HG03378 (cell line): ENCODE measurements at regions not wholly inside any gene's neighbourhood (a gene's known extent, or its start where the extent isn't known, plus 50 kb on each side); places are given as distances from the start of the nearest gene placed in this dataset.
"Not testable (repeated sequence)": the region's sequence is repeated elsewhere in the genome, so short reads cannot be mapped to it uniquely, and the experiment has no call there.

Experiments
- ATAC-seq: cut with Tn5 transposase; IDR thresholded peaks from one replicate; pipeline ENCODE4 v1.9.1; 2021; ENCODE audit warnings: mild to moderate bottlenecking, moderate library complexity; ENCODE audit not compliant: unreplicated experiment

- no peak for ATAC-seq
These were observed 113.0 kb upstream of the ERG start for GRCh38 chr21:38611277-38611676.

- no peak for ATAC-seq
These were observed 115.4 kb upstream of the ERG start for GRCh38 chr21:38613686-38614085.

- ATAC-seq, result no peak
These were observed 116.3 kb upstream of the ERG start for GRCh38 chr21:38614558-38614957.

- no peak for ATAC-seq
These were observed 121.2 kb upstream of the ERG start for GRCh38 chr21:38619480-38619879.

DNA sequence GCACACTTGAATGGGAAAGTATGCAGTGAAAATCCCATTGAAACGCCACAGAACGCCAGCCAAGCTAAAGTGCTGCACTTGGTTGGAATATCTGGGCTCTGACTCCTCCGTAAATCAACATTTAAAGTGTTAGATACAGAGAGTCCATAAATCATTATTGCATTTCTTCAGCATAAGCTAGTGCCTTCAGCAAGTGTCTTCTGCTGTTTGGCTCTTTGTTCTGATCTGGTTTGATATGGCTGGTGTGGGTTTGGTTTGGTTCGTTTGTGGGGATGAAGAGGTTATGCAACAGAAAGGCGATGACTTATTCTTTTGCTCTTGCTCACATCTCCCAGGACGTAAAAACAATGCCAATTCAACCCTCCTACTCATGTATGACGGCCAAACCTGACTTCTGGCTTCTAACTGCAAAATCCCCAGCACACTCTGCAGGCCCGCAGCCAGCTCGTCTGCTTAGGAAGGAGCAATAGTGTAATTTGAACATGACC is 121.8 kb upstream of the ERG start:
- no peak for ATAC-seq

GRCh38 chr21:38621132-38621531 is 122.9 kb upstream of the ERG start:
- no peak for ATAC-seq

DNA sequence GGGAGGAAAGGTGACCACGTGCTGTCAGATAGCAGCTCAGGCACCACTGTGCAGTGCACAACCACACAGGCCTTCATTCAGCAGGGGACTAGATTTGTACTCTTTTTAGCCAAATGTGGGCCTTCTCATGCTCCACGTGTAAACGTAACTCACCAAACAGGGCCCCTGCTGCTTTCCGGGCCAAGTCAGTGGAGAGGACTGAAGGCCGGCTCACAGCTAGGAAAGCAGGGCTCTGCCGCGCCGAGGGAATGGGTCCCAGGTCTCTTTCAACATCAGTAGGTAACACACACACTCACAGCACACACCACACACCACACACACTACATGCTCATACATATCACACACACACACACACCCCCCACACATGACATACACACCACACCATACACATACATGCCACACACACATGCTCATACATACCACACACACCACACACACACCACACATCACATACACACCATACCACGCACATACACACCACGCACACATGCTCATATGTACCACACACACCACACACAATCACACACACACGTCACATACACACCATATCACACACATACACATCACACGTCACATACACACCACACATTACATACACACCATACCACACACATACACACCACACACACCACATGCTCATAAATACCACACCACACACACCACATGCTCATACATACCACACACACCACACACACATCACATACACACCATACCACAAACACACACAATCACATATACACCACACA is 124.0 kb upstream of the ERG start:
- no peak for ATAC-seq

- no peak for ATAC-seq
These were observed 124.5 kb upstream of the ERG start for GRCh38 chr21:38622827-38623209.

DNA sequence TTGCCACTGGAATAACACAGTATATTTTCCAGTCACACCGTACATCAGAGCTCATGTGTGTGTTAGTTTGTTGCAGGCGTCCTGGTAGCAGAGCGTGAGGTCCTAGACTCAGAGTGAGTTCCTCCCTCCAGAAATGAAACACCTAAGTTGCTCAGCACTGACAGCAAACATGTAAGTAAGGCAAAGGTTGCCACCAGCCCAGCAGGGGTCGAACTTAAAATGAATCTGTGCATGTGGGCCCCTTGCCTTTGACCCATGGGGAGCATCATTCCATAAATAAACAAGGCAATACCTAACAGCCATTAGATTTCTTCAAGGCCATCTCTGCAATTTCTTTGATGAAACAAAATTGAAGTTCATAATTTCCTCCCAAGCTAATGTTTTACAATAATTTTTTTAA is 125.3 kb upstream of the ERG start:
- ATAC-seq, result no peak

DNA sequence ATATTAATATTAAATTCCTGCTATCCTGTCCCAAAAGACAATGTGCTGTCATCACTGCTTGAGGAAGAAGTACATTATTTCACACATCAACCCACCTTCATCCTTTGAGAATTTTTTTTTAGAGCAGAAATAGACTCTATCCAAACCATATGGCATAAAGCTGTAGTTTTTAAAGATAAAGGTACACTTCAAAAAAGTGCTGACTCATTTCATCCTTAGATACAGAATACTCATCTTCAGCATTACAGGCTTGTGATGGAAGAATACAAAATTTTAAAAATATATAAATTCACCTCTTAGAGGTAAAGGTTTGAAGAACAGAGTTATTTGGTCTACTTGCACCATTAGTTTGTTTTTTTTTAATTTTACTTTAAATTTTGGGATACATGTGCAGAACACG is 126.7 kb upstream of the ERG start:
- no peak for ATAC-seq

DNA sequence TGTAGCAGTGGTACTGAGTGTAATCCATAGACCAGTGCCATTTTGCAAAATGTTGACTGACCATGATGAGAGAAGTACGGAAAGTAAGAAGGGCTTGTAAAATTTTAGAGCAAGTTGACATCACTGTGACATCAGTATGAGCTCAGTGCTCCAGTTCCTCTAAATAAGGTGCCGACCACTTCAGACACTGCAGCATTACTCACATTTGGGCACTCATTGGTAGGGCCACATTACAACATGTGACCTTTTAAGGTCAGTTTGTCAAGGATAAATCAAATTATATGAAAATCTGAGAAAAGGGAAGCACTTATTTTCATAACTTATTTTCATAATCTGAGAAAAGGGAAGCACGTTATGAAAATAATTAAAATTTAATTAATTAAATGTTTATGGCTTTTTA is 128.0 kb upstream of the ERG start:
- ATAC-seq, result no peak

GRCh38 chr21:38628349-38628748 is 130.1 kb upstream of the ERG start:
- ATAC-seq, result no peak

- no peak for ATAC-seq
These were observed 132.9 kb upstream of the ERG start for GRCh38 chr21:38631206-38631605.

GRCh38 chr21:38631676-38632075 is 133.4 kb upstream of the ERG start:
- ATAC-seq, result no peak

- ATAC-seq, result no peak
These were observed 138.9 kb upstream of the ERG start for GRCh38 chr21:38637161-38637560.

DNA sequence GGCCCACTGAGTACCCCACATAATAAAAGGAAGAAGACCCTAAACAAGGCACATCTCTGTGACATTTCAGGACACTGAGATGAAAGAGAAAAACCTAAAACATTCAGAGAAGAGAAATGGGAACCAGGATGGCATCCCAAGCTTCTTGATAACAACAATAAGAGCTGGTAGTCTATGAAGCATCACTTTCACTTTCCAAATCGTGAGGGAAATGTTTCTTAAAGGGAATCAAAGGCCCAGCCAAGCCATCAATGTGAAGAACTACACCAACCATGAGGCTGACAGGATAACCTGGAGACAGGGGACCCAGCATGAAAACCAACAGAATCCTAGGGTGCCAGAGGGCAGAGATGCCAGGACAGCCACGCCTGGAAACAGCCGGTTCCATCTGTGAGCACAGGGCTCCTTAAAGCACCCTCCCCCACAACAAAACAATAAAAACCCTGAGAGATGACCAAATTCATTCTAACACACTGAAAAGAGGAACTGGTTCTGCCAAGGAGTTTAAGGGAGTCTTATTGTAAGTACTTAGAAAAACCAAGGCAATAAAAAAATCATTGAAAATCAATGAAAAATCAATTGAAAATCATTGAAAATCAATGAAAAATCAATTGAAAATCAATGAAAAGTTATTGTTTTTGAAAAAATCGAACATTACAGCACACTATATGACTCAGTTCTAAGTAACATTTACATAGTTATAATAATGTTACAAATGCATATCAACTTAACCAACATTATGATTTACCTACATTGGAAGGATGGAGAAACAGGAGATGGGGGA is 141.5 kb upstream of the ERG start:
- ATAC-seq, result no peak

DNA sequence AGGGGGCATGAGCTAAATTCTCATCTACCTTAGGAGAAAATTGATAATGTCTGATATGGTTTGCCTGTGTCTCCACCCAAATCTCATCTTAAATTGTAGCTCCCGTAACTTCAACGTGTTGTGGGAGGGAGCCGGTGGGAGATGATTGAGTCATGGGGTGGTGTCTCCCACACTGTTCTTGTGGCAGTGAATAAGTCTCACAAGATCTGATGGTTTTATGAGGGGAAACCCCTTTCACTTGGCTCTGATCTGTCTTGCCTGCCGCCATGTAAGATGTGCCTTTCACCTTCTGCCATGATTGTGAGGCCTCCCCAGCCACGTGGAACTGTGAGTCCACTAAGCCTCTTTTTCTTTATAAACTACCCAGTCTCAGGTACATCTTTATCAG is 142.1 kb upstream of the ERG start:
- not testable (repeated sequence) for ATAC-seq

- no peak for ATAC-seq
These were observed 145.2 kb upstream of the ERG start for GRCh38 chr21:38643404-38644023.

- ATAC-seq, result no peak
These were observed 147.0 kb upstream of the ERG start for GRCh38 chr21:38645282-38645681.

- ATAC-seq, result no peak
These were observed 148.0 kb upstream of the ERG start for GRCh38 chr21:38646213-38646837.

DNA sequence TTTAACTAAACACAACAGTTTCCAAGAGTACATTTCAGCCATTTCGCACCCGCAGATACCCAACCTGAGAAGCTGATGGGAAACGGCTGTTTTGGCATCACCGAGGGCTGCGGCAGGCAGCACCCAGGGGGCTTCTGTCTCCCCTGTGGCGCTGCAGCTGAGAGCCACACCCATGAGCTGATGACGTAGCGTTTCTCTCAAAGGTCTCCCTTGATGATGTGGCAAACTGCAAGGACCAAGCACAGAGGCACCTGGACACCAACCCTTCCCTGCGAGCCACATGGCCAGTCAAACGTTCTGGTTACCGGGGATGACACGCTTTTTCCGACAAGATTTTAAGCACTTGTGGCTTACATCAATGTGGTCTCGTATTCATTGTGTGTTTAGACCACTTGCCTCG is 150.8 kb upstream of the ERG start:
- ATAC-seq, result no peak
